OCI-LY1 (cell line): ENCODE measurements at regions not wholly inside any gene's neighbourhood (a gene's known extent, or its start where the extent isn't known, plus 50 kb on each side); places are given as distances from the start of the nearest gene placed in this dataset.

Source experiments
- CTCF ChIP-seq: fragments of 200-600 bp; sonication (generic), shearing (Covaris generic); IDR thresholded peaks from 2 replicates; pipeline ENCODE4 v1.5.1; 2017; ENCODE audit warnings: mild to moderate bottlenecking, antibody characterized with exemption, low read length, moderate library complexity, mixed read lengths
- EZH2 ChIP-seq: fragments of 200-600 bp; sonication (generic), shearing (Covaris generic); IDR thresholded peaks from 2 replicates; pipeline ENCODE4 v1.8.0; 2017; ENCODE audit warnings: borderline replicate concordance, mixed run types, mild to moderate bottlenecking, antibody characterized with exemption, low read length, moderate library complexity, mixed read lengths

GRCh38 chr4:108567831-108568230, 52.5 kb upstream of the RPL34 start:
- TF ChIP-seq CTCF (no peak), EZH2 (no peak)
